ENCODE measurements at regions not wholly inside any gene's neighbourhood (a gene's known extent, or its start where the extent isn't known, plus 50 kb on each side); places are given as distances from the start of the nearest gene placed in this dataset.

DNA sequence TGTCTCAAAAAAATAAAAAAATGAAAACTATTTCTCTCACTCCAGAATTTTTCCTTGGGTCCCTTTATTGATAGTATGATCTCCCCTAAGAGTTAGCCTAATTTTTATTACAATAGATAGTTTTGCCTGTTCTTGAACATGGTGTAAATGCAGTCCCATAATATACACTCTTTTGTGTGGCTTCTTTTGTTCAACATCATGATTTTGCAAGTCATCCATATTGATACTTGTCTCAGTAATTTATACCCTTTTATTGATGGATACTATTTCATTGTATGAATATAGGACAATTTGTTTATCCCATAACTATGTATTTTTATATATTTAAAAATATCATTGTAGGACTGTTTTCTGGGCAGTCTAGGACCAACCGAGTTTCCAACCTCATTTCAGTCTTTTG, 207.0 kb downstream of the UTP18 start:
- TF ChIP-seq SIN3A (IDR thresholded peaks at IDR 0.05; ENCODE audit: borderline replicate concordance, insufficient read depth, low read length) (no peak), REST (IDR thresholded peaks at IDR 0.05; ENCODE audit: insufficient read depth in 1 of 2, low read depth in 2 of 2, low read length in 2 of 2) (no peak), TAF1 (IDR thresholded peaks at IDR 0.05; ENCODE audit: borderline replicate concordance, insufficient read depth, low read length) (no peak), POLR2AphosphoS5 (IDR thresholded peaks at IDR 0.05; ENCODE audit: low read depth, low read length) (no peak)
